SU-DHL-6 (cell line): ENCODE measurements at regions not wholly inside any gene's neighbourhood (a gene's known extent, or its start where the extent isn't known, plus 50 kb on each side); places are given as distances from the start of the nearest gene placed in this dataset.

Experiments
- H2AFZ ChIP-seq: fragments of 200-600 bp; sonication (generic); 2 replicates; pipeline ENCODE4 v1.6.1; 2014; ENCODE audit warnings: low read depth, mild to moderate bottlenecking, moderate library complexity, mixed read lengths, antibody characterized with exemption, low read length; ENCODE audit not compliant: severe bottlenecking
- H3F3A ChIP-seq: fragments of 200-600 bp; shearing (Covaris generic); 2 replicates; pipeline ENCODE4 v1.6.0; 2016; ENCODE audit warnings: antibody characterized with exemption, mild to moderate bottlenecking; ENCODE audit not compliant: insufficient read depth
- H3K27ac ChIP-seq: fragments of 200-600 bp; sonication (generic); 2 replicates; pipeline ENCODE4 v1.5.1; 2016; ENCODE audit warnings: low read depth, mild to moderate bottlenecking, low read length, moderate library complexity, mixed read lengths
- H3K27me3 ChIP-seq: fragments of 200-600 bp; sonication (generic), shearing (Covaris generic); 2 replicates; pipeline ENCODE4 v1.6.0; 2014; ENCODE audit warnings: mild to moderate bottlenecking, low read length
- H3K36me3 ChIP-seq: fragments of 200-600 bp; sonication (generic); 2 replicates; pipeline ENCODE4 v1.6.1; 2014; ENCODE audit warnings: mild to moderate bottlenecking, low read length, mixed read lengths
- H3K4me2 ChIP-seq: fragments of 300-600, 200-600 bp; shearing (Covaris generic), sonication (generic); 2 replicates; pipeline ENCODE4 v1.6.0; 2014; ENCODE audit warnings: low read length, low read depth, mild to moderate bottlenecking; ENCODE audit not compliant: poor library complexity, severe bottlenecking
- H3K4me3 ChIP-seq: fragments of 200-600 bp; sonication (generic); 2 replicates; pipeline ENCODE4 v1.5.1; 2014; ENCODE audit warnings: antibody characterized with exemption, low read length, mild to moderate bottlenecking, mixed read lengths; ENCODE audit not compliant: insufficient read depth, poor library complexity, severe bottlenecking
- H3K79me2 ChIP-seq: fragments of 200-600 bp; sonication (generic); 2 replicates; pipeline ENCODE4 v1.6.1; 2014; ENCODE audit warnings: mild to moderate bottlenecking, low read length, moderate library complexity; ENCODE audit not compliant: insufficient read depth
- H3K9ac ChIP-seq: fragments of 200-600 bp; sonication (generic); 2 replicates; pipeline ENCODE4 v1.7.0; 2014; ENCODE audit warnings: mild to moderate bottlenecking, low read length
- H3K9me2 ChIP-seq: fragments of 200-600 bp; sonication (generic); replicated peaks from 2 replicates; pipeline ENCODE4 v1.6.1; 2014; ENCODE audit warnings: low read length; ENCODE audit not compliant: insufficient read depth
- H3K9me3 ChIP-seq: fragments of 200-600 bp; sonication (generic); 2 replicates; pipeline ENCODE4 v1.6.1; 2014; ENCODE audit warnings: low read length, mixed read lengths; ENCODE audit not compliant: insufficient read depth
- H4K20me1 ChIP-seq: fragments of 200-600 bp; sonication (generic); 2 replicates; pipeline ENCODE4 v1.6.1; 2014; ENCODE audit warnings: low read depth, mild to moderate bottlenecking, antibody characterized with exemption, low read length, moderate library complexity, mixed read lengths
- EZH2phosphoT487 ChIP-seq: fragments of 200-600 bp; sonication (generic), shearing (Covaris generic); conservative IDR thresholded peaks from 2 replicates; pipeline ENCODE4 v1.6.1; 2018; ENCODE audit warnings: mild to moderate bottlenecking, antibody characterized with exemption, low read length, moderate library complexity, mixed read lengths
- TF ChIP-seq, protein P1 (sequence below): fragments of 200-600 bp; sonication (generic); IDR thresholded peaks from one replicate; pipeline ENCODE4 v1.5.1; 2017; ENCODE audit warnings: antibody characterized with exemption, mild to moderate bottlenecking, low read length, moderate library complexity; ENCODE audit not compliant: insufficient read depth, poor library complexity, severe bottlenecking

DNA sequence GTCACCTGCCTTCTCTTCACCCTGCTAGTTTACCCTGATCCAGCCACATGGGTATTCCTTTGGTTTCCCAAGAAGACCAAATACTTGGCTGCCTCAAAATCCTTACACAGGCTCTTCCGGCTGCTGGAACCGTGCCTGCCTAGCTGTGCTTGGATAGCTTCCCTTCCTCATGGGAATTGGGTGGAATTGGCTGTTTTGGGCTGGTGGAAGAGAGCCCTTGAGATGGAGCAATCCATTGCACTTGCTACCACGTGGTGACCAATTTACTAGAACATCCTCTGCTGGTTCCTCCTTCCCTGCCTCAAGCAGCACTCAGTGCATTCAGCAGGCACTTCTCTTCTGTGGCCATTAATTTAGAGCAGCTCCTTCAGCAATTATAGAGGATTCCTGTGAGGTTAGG lies 119.3 kb upstream of the AP1S2 start:
- H3K4me3 ChIP-seq = no peak overlapping the region
- H4K20me1 ChIP-seq = no peaks in the 10 kb centered on the region
- no peak overlapping the region for H3K9ac ChIP-seq
- H3K9me2 ChIP-seq = no peaks in the 10 kb centered on the region
- H3K27me3 ChIP-seq = no peaks in the 10 kb centered on the region
- no peak overlapping the region for H3K27ac ChIP-seq
- H3K9me3 ChIP-seq = no peaks in the 10 kb centered on the region
- H3F3A ChIP-seq = no peaks in the 10 kb centered on the region
- TF ChIP-seq EZH2phosphoT487 = no peak
- TF ChIP-seq, protein P1, sequence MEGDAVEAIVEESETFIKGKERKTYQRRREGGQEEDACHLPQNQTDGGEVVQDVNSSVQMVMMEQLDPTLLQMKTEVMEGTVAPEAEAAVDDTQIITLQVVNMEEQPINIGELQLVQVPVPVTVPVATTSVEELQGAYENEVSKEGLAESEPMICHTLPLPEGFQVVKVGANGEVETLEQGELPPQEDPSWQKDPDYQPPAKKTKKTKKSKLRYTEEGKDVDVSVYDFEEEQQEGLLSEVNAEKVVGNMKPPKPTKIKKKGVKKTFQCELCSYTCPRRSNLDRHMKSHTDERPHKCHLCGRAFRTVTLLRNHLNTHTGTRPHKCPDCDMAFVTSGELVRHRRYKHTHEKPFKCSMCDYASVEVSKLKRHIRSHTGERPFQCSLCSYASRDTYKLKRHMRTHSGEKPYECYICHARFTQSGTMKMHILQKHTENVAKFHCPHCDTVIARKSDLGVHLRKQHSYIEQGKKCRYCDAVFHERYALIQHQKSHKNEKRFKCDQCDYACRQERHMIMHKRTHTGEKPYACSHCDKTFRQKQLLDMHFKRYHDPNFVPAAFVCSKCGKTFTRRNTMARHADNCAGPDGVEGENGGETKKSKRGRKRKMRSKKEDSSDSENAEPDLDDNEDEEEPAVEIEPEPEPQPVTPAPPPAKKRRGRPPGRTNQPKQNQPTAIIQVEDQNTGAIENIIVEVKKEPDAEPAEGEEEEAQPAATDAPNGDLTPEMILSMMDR = no peak
- no peak overlapping the region for H2AFZ ChIP-seq
- no peak overlapping the region for H3K4me2 ChIP-seq
- no peaks in the 10 kb centered on the region for H3K36me3 ChIP-seq
- no peaks in the 10 kb centered on the region for H3K79me2 ChIP-seq

GRCh38 chrX:15973299-15973698 lies 118.7 kb upstream of the AP1S2 start:
- Histone ChIP-seq H2AFZ (no peak overlapping the region), H3K4me3 (no peak overlapping the region), H4K20me1 (no peaks in the 10 kb centered on the region), H3K9me3 (no peaks in the 10 kb centered on the region), H3F3A (no peaks in the 10 kb centered on the region), H3K9me2 (no peaks in the 10 kb centered on the region), H3K9ac (no peak overlapping the region), H3K27me3 (no peaks in the 10 kb centered on the region), H3K36me3 (no peaks in the 10 kb centered on the region), H3K4me2 (no peak overlapping the region), H3K27ac (no peak overlapping the region), H3K79me2 (no peaks in the 10 kb centered on the region)
- TF ChIP-seq, protein P1 = no peak
- TF ChIP-seq EZH2phosphoT487 = no peak

DNA sequence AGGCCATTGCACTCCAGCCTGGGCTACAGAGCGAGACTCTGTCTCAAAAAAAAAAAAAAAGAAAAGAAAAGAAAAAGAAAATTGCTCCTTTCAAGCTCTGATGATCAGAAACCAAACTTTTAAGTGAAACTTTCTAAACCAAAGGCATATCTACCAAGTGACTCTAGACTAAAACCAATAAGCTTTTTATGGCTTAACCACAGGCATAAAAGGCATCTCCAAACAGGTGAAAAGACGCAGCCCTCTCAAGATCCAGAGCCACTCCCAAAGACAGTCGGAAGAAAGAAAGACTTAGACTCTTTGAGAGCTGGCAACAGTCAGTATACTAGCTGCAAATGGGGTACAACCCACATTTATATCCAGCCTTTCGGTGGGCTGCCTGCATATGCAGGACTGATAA lies 117.1 kb upstream of the AP1S2 start:
- TF ChIP-seq EZH2phosphoT487 = no peak
- TF ChIP-seq, protein P1 = no peak
- no peaks in the 10 kb centered on the region for H4K20me1 ChIP-seq
- H3K4me3 ChIP-seq = no peak overlapping the region
- no peak overlapping the region for H3K4me2 ChIP-seq
- no peaks in the 10 kb centered on the region for H3K9me2 ChIP-seq
- no peaks in the 10 kb centered on the region for H3K27me3 ChIP-seq
- no peak overlapping the region for H2AFZ ChIP-seq
- H3F3A ChIP-seq = no peaks in the 10 kb centered on the region
- H3K79me2 ChIP-seq = no peaks in the 10 kb centered on the region
- H3K9ac ChIP-seq = no peak overlapping the region
- no peak overlapping the region for H3K27ac ChIP-seq
- no peaks in the 10 kb centered on the region for H3K9me3 ChIP-seq
- H3K36me3 ChIP-seq = no peaks in the 10 kb centered on the region
